Endodermal cell (in vitro differentiated cells): ENCODE measurements at regions not wholly inside any gene's neighbourhood (a gene's known extent, or its start where the extent isn't known, plus 50 kb on each side); places are given as distances from the start of the nearest gene placed in this dataset.

Source experiments
- DNase-seq: peaks from one replicate; pipeline ENCODE4 v3.0.0-alpha.2; 2017
- H3K27ac ChIP-seq: 2 replicates; pipeline ENCODE4 v1.5.1; 2013; ENCODE audit warnings: mild to moderate bottlenecking, low read depth, low read length, moderate library complexity
- H3K27me3 ChIP-seq: 2 replicates; pipeline ENCODE4 v1.6.1; 2013; ENCODE audit warnings: mild to moderate bottlenecking, low read length, moderate library complexity; ENCODE audit not compliant: insufficient read depth, control insufficient read depth, poor library complexity, severe bottlenecking
- H3K36me3 ChIP-seq: 2 replicates; pipeline ENCODE4 v1.7.0; 2013; ENCODE audit warnings: mild to moderate bottlenecking, low read length, moderate library complexity; ENCODE audit not compliant: control insufficient read depth, insufficient read depth
- H3K4me1 ChIP-seq: one replicate; pipeline ENCODE4 v1.7.0; 2013; ENCODE audit warnings: low read length; ENCODE audit not compliant: control insufficient read depth, insufficient read depth
- H3K4me3 ChIP-seq: 2 replicates; pipeline ENCODE4 v1.5.1; 2013; ENCODE audit warnings: mild to moderate bottlenecking, low read length, moderate library complexity
- H3K9ac ChIP-seq: 2 replicates; pipeline ENCODE4 v1.6.1; 2013; ENCODE audit warnings: mild to moderate bottlenecking, low read length, moderate library complexity; ENCODE audit not compliant: poor library complexity, severe bottlenecking; ENCODE audit errors: extremely low read depth
- H3K9me3 ChIP-seq: 2 replicates; pipeline ENCODE4 v1.6.1; 2013; ENCODE audit warnings: mild to moderate bottlenecking, low read length, moderate library complexity; ENCODE audit not compliant: control insufficient read depth
- H3K27ac Mint-ChIP-seq: 2 replicates; pipeline ENCODE4 v1.8.0; 2020; ENCODE audit warnings: mixed read lengths
- H3K27me3 Mint-ChIP-seq: 2 replicates; pipeline ENCODE4 v1.8.0; 2021; ENCODE audit warnings: mild to moderate bottlenecking, mixed read lengths; ENCODE audit not compliant: insufficient read depth
- H3K36me3 Mint-ChIP-seq: 2 replicates; pipeline ENCODE4 v1.8.0; 2020; ENCODE audit warnings: low read depth, mixed read lengths
- H3K4me1 Mint-ChIP-seq: 2 replicates; pipeline ENCODE4 v1.8.0; 2020; ENCODE audit warnings: mixed read lengths
- H3K4me3 Mint-ChIP-seq: 2 replicates; pipeline ENCODE4 v1.8.0; 2020; ENCODE audit warnings: mild to moderate bottlenecking, moderate library complexity, mixed read lengths
- H3K9me3 Mint-ChIP-seq: 2 replicates; pipeline ENCODE4 v1.8.0; 2020; ENCODE audit warnings: mild to moderate bottlenecking, mixed read lengths
- WGBS, 2 experiments: methylation state at CpG; one replicate each; pipeline versions ENCODE4 v1.1.5 to v1.1.7; 2013; ENCODE audit warnings: missing lambda C conversion rate in 2 of 2, mixed read lengths in 1 of 2; ENCODE audit not compliant: insufficient coverage in 1 of 2, insufficient read length in 1 of 2; 5-methylcytosine and 5-hydroxymethylcytosine counted together
- TF ChIP-seq, protein P1 (sequence below): fragments of 200-600 bp; sonication (generic); conservative IDR thresholded peaks from 2 replicates; pipeline ENCODE4 v1.5.0; 2021; ENCODE audit warnings: antibody characterized with exemption, mild to moderate bottlenecking

DNA sequence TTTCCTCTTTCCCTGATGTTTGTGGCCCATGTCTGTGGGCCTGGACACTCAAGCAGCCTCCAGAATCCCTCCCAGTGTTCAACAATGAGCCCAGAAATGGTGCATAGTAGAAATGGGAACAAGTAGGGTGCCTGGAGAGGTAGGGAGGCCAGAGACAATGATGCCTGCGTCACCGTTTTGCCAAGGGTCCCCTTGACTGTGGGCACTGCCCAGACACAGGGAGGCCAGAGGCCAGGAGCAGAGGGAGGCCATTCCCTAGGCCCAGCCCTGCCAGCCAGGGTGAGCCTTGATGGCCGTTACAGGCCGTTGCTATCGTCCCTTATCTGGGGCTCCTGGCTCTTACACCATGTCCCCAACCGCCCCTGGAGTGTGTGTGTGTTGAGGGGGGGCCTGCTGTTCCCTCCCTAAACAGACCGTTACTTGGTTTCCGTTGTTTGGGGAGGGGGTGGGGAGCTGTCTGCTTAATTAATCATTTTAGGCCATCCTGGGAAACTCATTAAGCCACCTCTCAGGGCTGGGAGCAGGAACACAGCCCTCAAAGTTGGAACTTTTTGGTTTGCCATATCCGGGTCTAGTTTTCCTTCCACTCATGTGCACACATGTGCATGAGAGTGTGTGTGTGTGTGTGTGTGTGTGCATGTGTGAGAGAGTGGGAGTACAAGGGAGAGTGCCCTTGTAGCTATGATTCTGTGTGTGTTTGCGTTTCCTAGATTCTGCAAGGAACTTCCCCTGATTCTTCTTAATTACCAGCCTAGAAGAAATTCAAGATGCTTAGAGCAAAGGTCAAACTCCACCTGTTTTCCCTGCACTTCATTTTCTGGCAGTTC lies 135.2 kb upstream of the HAAO start:
- H3K27ac Mint-ChIP-seq = peak overlapping the region; percentile 98
- no peaks in the 10 kb centered on the region for H3K9me3 ChIP-seq

DNA sequence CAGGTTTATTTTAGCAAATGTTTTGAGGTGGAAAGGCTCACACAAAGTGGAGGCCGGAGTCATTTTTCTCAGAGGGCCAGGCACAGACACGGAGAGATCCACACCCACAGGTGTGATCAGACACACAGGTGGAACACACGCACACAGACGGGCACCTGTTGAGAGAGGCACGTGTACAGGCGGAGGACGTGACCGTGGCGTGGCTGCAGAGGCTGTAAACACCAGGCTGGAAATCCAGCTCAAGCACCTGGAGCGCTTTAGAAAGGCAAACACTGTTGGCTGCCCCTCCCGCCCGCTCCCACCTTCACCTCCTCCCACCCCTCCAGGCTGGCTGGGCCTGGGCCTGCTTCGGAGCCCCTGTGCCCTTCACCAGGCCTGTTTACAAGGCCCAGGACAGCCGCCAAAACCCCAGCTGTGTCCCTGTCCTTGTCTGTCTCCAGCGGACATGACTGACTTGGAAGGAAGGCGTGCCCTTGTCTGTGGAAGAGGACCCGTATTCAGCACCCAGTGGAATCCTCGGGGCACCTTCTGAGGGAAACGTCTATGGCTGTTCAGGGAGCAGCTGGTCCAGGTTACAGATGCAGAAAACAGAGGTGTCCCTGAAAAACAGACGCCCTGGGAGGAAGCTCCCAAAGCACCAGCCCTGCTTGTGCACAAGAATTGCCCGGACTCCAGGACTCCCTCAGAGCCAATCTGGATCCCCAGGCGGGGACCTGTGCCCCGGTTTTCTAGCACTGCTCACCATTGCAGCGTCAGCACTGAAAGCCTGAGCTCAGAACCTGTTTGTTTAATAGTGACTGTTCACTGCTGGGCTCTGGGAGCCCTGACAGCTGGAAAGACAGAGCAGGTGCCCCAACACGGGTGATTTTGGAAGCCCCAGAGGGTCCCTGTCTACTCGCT lies 134.3 kb upstream of the HAAO start:
- Histone ChIP-seq H3K9ac (no peak overlapping the region), H3K36me3 (no peaks in the 10 kb centered on the region), H3K27me3 (no peaks in the 10 kb centered on the region), H3K9me3 (no peaks in the 10 kb centered on the region), H3K27ac (peak overlapping the region; percentile 50), H3K4me3 (peak overlapping the region; percentile 56), H3K4me1 (peaks cover 71% of the 10 kb centered on the region)
- no peaks in the 10 kb centered on the region for H3K36me3 Mint-ChIP-seq
- peak overlapping the region; percentile 38 for H3K4me3 Mint-ChIP-seq
- 82 to 93% methylated on average over 21 to 26 of the region's 26 CpGs for WGBS, 2 experiments
- H3K27me3 Mint-ChIP-seq = no peaks in the 10 kb centered on the region
- peaks cover 82% of the 10 kb centered on the region for H3K4me1 Mint-ChIP-seq
- H3K9me3 Mint-ChIP-seq = no peaks in the 10 kb centered on the region
- peak overlapping the region; percentile 98 for H3K27ac Mint-ChIP-seq
- TF ChIP-seq, protein P1, sequence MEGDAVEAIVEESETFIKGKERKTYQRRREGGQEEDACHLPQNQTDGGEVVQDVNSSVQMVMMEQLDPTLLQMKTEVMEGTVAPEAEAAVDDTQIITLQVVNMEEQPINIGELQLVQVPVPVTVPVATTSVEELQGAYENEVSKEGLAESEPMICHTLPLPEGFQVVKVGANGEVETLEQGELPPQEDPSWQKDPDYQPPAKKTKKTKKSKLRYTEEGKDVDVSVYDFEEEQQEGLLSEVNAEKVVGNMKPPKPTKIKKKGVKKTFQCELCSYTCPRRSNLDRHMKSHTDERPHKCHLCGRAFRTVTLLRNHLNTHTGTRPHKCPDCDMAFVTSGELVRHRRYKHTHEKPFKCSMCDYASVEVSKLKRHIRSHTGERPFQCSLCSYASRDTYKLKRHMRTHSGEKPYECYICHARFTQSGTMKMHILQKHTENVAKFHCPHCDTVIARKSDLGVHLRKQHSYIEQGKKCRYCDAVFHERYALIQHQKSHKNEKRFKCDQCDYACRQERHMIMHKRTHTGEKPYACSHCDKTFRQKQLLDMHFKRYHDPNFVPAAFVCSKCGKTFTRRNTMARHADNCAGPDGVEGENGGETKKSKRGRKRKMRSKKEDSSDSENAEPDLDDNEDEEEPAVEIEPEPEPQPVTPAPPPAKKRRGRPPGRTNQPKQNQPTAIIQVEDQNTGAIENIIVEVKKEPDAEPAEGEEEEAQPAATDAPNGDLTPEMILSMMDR = no peak
- peak; percentile 73 for DNase-seq

More for the DNA sequence above, 135.2 kb upstream of the HAAO start:
- H3K9ac ChIP-seq = no peak overlapping the region
- TF ChIP-seq, protein P1 = no peak
- peak overlapping the region; percentile 38 for H3K4me3 Mint-ChIP-seq
- peak overlapping the region; percentile 50 for H3K27ac ChIP-seq
- peak overlapping the region; percentile 56 for H3K4me3 ChIP-seq
- H3K27me3 Mint-ChIP-seq = no peaks in the 10 kb centered on the region
- H3K36me3 Mint-ChIP-seq = no peaks in the 10 kb centered on the region
- no peaks in the 10 kb centered on the region for H3K9me3 Mint-ChIP-seq
- H3K4me1 ChIP-seq = peaks cover 72% of the 10 kb centered on the region
- H3K36me3 ChIP-seq = no peaks in the 10 kb centered on the region
- no peaks in the 10 kb centered on the region for H3K27me3 ChIP-seq
- peaks cover 85% of the 10 kb centered on the region for H3K4me1 Mint-ChIP-seq
- no peak for DNase-seq
- WGBS, 2 experiments = 84 to 100% methylated on average over 1 to 10 of the region's 10 CpGs

DNA sequence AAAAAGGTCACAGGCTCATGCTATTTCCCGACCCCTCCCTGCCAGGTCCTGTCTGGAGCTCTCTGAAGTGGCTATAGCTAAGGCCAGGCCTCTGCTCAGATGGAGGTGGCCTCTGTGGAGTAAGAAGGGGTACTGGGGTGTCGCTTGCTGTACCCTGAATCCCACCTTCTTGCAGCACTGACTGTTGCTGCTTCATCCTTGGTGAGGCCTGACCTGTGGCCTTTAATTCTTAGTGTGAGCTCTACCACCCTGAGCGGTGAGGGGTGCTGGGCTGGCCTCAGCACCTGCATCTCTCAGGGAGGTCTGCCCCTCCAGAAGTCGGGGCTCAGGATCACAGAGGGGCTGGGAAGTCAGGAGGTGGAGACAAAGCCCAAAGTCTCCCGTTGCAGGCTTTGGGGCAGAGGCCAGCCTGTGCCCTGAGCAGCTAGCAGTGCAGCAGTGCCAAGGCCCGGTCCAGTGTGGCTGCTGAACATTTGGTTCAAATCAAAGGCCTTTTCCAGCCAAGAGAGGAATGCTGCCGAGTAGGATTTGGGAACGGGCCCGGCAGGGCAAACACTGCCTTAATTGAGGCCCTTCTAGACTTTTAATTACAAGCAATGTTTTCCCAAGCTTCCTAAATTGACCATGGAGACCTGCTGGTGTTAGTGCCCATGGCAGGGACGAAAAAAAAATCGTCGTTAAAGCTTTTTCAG lies 133.5 kb upstream of the HAAO start:
- no peak for DNase-seq
- Histone ChIP-seq H3K9me3 (no peaks in the 10 kb centered on the region), H3K27me3 (no peaks in the 10 kb centered on the region), H3K36me3 (no peaks in the 10 kb centered on the region), H3K4me3 (no peak overlapping the region), H3K4me1 (peaks cover 65% of the 10 kb centered on the region), H3K9ac (no peak overlapping the region), H3K27ac (peak overlapping the region; percentile 80)
- Mint-ChIP-seq H3K9me3 (no peaks in the 10 kb centered on the region), H3K27me3 (no peaks in the 10 kb centered on the region), H3K36me3 (no peaks in the 10 kb centered on the region), H3K4me1 (peaks cover 81% of the 10 kb centered on the region), H3K27ac (peak overlapping the region; percentile 98), H3K4me3 (peak overlapping the region; percentile 30)
- WGBS, 2 experiments = 81 to 84% methylated on average over 9 to 12 of the region's 12 CpGs
- TF ChIP-seq, protein P1 = no peak
